ENCODE measurements at regions not wholly inside any gene's neighbourhood (a gene's known extent, or its start where the extent isn't known, plus 50 kb on each side); places are given as distances from the start of the nearest gene placed in this dataset.

GRCh38 chr5:112668016-112668415 lies 69.7 kb upstream of the APC start:
- peak in 1 of 2 experiments; percentile 24 for DNase-seq

- DNase-seq, result no peak
Observed at GRCh38 chr5:112668911-112669310, 68.8 kb upstream of the APC start.

- no peak for DNase-seq
Observed at GRCh38 chr5:112669328-112669963, 68.2 kb upstream of the APC start.

- no peak for DNase-seq
Observed at GRCh38 chr5:112671687-112672086, 66.0 kb upstream of the APC start.

- no peak for DNase-seq
Observed at GRCh38 chr5:112681481-112681908, 56.2 kb upstream of the APC start.

- no peak for DNase-seq
Observed at GRCh38 chr5:112682621-112683061, 55.0 kb upstream of the APC start.

- no peak for DNase-seq
Observed at GRCh38 chr5:112684121-112684520, 53.6 kb upstream of the APC start.

GRCh38 chr5:112684737-112685136 lies 52.9 kb upstream of the APC start:
- no peak for DNase-seq

GRCh38 chr5:112685386-112685785 lies 52.3 kb upstream of the APC start:
- no peak for DNase-seq

- DNase-seq, result no peak
Observed at GRCh38 chr5:112685931-112686330, 51.8 kb upstream of the APC start.

GRCh38 chr5:112686675-112687074 lies 51.0 kb upstream of the APC start:
- no peak for DNase-seq

GRCh38 chr5:112687306-112687705 lies 50.4 kb upstream of the APC start:
- no peak for DNase-seq

Measured in SW 1271 (cell line).